CD14-positive monocyte (primary cell): ENCODE measurements at regions not wholly inside any gene's neighbourhood (a gene's known extent, or its start where the extent isn't known, plus 50 kb on each side); places are given as distances from the start of the nearest gene placed in this dataset.

Experiments used
- DNase-seq, 3 donors: peaks; one replicate each; pipeline ENCODE4 v3.0.0-alpha.2; 2011 to 2022
- H2AFZ ChIP-seq: 2 replicates; pipeline ENCODE4 v1.6.0; 2012; ENCODE audit warnings: mild to moderate bottlenecking, low read depth, low read length, inconsistent platforms; ENCODE audit not compliant: insufficient read depth, poor library complexity, severe bottlenecking
- H3K27ac ChIP-seq, 2 donors: 1 replicate in 1 of 2; 2 replicates in 1 of 2; pipeline ENCODE4 v1.5.1; 2012 to 2013; ENCODE audit warnings: low read length in 2 of 2, control low read depth in 1 of 2, inconsistent platforms in 1 of 2, low read depth in 1 of 2, mild to moderate bottlenecking in 1 of 2
- H3K27me3 ChIP-seq, 2 donors: one replicate each; pipeline versions ENCODE4 v1.6.0 to v1.6.1; 2011 to 2013; ENCODE audit warnings: low read length in 2 of 2; ENCODE audit not compliant: control insufficient read depth in 2 of 2, insufficient read depth in 2 of 2
- H3K36me3 ChIP-seq, 2 donors: replicated peaks in 1 of 2; 1 replicate in 1 of 2; 2 replicates in 1 of 2; pipeline versions ENCODE4 v1.5.1 to v1.6.1; 2012 to 2013; ENCODE audit warnings: low read length in 2 of 2, control low read depth in 1 of 2, inconsistent platforms in 1 of 2, mild to moderate bottlenecking in 1 of 2; ENCODE audit not compliant: insufficient read depth in 2 of 2, control insufficient read depth in 1 of 2
- H3K4me1 ChIP-seq, 2 donors: 1 replicate in 1 of 2; 2 replicates in 1 of 2; pipeline versions ENCODE4 v1.5.1 to v1.6.1; 2012 to 2013; ENCODE audit warnings: low read length in 2 of 2, control low read depth in 1 of 2, inconsistent platforms in 1 of 2, mild to moderate bottlenecking in 1 of 2, moderate library complexity in 1 of 2; ENCODE audit not compliant: insufficient read depth in 2 of 2, control insufficient read depth in 1 of 2
- H3K4me2 ChIP-seq: replicated peaks from 2 replicates; pipeline ENCODE3; 2012; ENCODE audit warnings: low read length, moderate library complexity, mild to moderate bottlenecking; ENCODE audit not compliant: poor library complexity, severe bottlenecking; ENCODE audit errors: extremely low read depth
- H3K4me3 ChIP-seq, 3 experiments: fragments of 200-600 bp in 1 of 3; sonication (generic) in 1 of 3; replicated peaks in 1 of 3; 1 replicate in 2 of 3; 2 replicates in 1 of 3; pipeline ENCODE4 v1.5.1; 2011 to 2013; ENCODE audit warnings: low read length in 3 of 3, mild to moderate bottlenecking in 3 of 3, control low read depth in 2 of 3, low read depth in 2 of 3, inconsistent platforms in 1 of 3, moderate library complexity in 1 of 3
- H3K79me2 ChIP-seq: 2 replicates; pipeline ENCODE4 v1.6.0; 2012; ENCODE audit warnings: mild to moderate bottlenecking, control low read depth, inconsistent platforms, low read length, moderate library complexity; ENCODE audit not compliant: insufficient read depth
- H3K9ac ChIP-seq: 2 replicates; pipeline ENCODE4 v1.6.0; 2017; ENCODE audit warnings: low read length, mild to moderate bottlenecking; ENCODE audit not compliant: insufficient read depth, poor library complexity, severe bottlenecking
- H3K9me3 ChIP-seq, 2 donors: replicated peaks in 1 of 2; 1 replicate in 1 of 2; 2 replicates in 1 of 2; pipeline versions ENCODE4 v1.5.1 to v1.6.1; 2012 to 2013; ENCODE audit warnings: low read length in 2 of 2, control low read depth in 1 of 2; ENCODE audit not compliant: control insufficient read depth in 1 of 2, insufficient read depth in 1 of 2
- H4K20me1 ChIP-seq: 2 replicates; pipeline ENCODE4 v1.6.0; 2012; ENCODE audit warnings: mild to moderate bottlenecking, low read length, control low read depth, moderate library complexity; ENCODE audit not compliant: insufficient read depth
- H3K27ac Mint-ChIP-seq, 7 donors: one replicate each; pipeline ENCODE4 v1.8.0; 2020; ENCODE audit warnings: mild to moderate bottlenecking in 7 of 7, mixed read lengths in 7 of 7, moderate library complexity in 6 of 7, inconsistent platforms in 2 of 7
- H3K27me3 Mint-ChIP-seq, 3 donors: one replicate each; pipeline ENCODE4 v1.8.0; 2021 to 2022; ENCODE audit warnings: low read depth in 3 of 3, mild to moderate bottlenecking in 3 of 3, mixed read lengths in 3 of 3, moderate library complexity in 3 of 3, inconsistent platforms in 1 of 3
- H3K36me3 Mint-ChIP-seq, 2 donors: one replicate each; pipeline ENCODE4 v1.8.0; 2020; ENCODE audit warnings: mixed read lengths in 2 of 2, inconsistent platforms in 1 of 2, mild to moderate bottlenecking in 1 of 2
- H3K4me1 Mint-ChIP-seq: one replicate; pipeline ENCODE4 v1.8.0; 2020; ENCODE audit warnings: mild to moderate bottlenecking, mixed read lengths
- H3K4me3 Mint-ChIP-seq, 2 donors: one replicate each; pipeline ENCODE4 v1.8.0; 2020; ENCODE audit warnings: mild to moderate bottlenecking in 2 of 2, mixed read lengths in 2 of 2, moderate library complexity in 1 of 2
- H3K9me3 Mint-ChIP-seq, 7 donors: one replicate each; pipeline ENCODE4 v1.8.0; 2020 to 2022; ENCODE audit warnings: mixed read lengths in 7 of 7, mild to moderate bottlenecking in 6 of 7, moderate library complexity in 6 of 7, inconsistent platforms in 2 of 7
- WGBS: methylation state at CpG from one replicate; pipeline ENCODE4 v1.1.5; 2013; ENCODE audit warnings: missing lambda C conversion rate; ENCODE audit not compliant: insufficient coverage; 5-methylcytosine and 5-hydroxymethylcytosine counted together
- intact Hi-C, 2 donors: fragments of 100-400 bp; cut with micrococcal nuclease; formaldehyde crosslinking; loops; one replicate each; pipeline versions ENCODE4 v1.15.0 to v1.15.1; 2023
- TF ChIP-seq, protein P1 (sequence below): fragments of 200-600 bp; IDR thresholded peaks from one replicate; pipeline ENCODE4 v1.8.0; 2022; ENCODE audit warnings: antibody characterized with exemption, mild to moderate bottlenecking

DNA sequence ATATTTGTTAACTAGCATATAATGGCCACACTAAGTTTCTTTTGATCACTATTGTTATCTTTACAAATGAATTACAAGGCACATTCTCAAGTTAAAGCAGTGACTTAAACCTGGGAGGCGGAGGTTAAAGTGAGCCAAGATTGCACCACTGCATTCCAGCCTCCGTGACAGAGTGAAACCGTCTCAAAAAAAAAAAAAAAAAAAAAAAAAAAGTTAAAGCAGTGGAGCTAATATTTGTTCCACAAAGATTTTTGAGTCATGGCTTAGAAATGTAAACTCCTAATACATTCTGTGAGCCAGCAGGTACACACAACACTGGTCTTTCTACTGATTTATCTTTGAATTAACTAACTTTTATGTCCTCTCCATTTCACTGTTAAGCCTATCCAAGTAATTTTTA, 221.7 kb upstream of the HTR1E start:
- H3K4me3 ChIP-seq = no peak overlapping the region
- Mint-ChIP-seq H3K27ac (no peak overlapping the region), H3K4me3 (no peak overlapping the region), H3K4me1 (no peaks in the 10 kb centered on the region), H3K36me3 (no peaks in the 10 kb centered on the region), H3K27me3 (peaks cover 0 to 1% (median 0%) of the 10 kb centered on the region in 3 donors), H3K9me3 (peaks cover 0 to 16% (median 0%) of the 10 kb centered on the region in 7 donors)
- intact Hi-C loops = no loop called here
- H3K27me3 ChIP-seq = no peaks in the 10 kb centered on the region
- no peak overlapping the region for H3K4me2 ChIP-seq
- no peak overlapping the region for H2AFZ ChIP-seq
- H3K27ac ChIP-seq = no peak overlapping the region
- 100% methylated on average over 2 of the region's 3 CpGs for WGBS
- TF ChIP-seq, protein P1, sequence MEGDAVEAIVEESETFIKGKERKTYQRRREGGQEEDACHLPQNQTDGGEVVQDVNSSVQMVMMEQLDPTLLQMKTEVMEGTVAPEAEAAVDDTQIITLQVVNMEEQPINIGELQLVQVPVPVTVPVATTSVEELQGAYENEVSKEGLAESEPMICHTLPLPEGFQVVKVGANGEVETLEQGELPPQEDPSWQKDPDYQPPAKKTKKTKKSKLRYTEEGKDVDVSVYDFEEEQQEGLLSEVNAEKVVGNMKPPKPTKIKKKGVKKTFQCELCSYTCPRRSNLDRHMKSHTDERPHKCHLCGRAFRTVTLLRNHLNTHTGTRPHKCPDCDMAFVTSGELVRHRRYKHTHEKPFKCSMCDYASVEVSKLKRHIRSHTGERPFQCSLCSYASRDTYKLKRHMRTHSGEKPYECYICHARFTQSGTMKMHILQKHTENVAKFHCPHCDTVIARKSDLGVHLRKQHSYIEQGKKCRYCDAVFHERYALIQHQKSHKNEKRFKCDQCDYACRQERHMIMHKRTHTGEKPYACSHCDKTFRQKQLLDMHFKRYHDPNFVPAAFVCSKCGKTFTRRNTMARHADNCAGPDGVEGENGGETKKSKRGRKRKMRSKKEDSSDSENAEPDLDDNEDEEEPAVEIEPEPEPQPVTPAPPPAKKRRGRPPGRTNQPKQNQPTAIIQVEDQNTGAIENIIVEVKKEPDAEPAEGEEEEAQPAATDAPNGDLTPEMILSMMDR = no peak
- H3K9ac ChIP-seq = no peak overlapping the region
- H3K79me2 ChIP-seq = no peaks in the 10 kb centered on the region
- no peaks in the 10 kb centered on the region for H4K20me1 ChIP-seq
- no peaks in the 10 kb centered on the region for H3K36me3 ChIP-seq
- no peak for DNase-seq
- H3K9me3 ChIP-seq = peaks cover 0 to 10% of the 10 kb centered on the region in 2 donors
- no peaks in the 10 kb centered on the region for H3K4me1 ChIP-seq

DNA sequence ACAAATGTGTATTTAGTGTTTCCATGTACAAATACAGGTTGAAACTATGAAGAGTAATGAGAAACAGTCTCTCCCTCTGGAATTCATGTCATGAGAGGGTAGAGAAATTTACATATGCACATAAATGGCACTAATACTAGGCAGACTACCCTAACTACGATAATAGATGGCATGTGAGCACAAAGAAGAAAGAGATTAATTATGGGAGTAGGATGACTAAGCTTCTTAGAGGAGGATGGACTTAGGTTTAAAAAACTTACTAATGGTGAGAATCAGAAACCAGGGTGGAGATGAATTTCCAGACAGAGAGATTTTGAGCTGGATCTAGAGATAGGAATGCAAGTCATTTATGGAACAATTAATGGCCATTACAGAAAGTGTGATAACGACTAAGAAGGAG, 225.3 kb upstream of the HTR1E start:
- Histone ChIP-seq H4K20me1 (no peaks in the 10 kb centered on the region), H3K9ac (no peak overlapping the region), H3K27me3 (no peaks in the 10 kb centered on the region), H3K4me3 (no peak overlapping the region), H2AFZ (no peak overlapping the region), H3K79me2 (no peaks in the 10 kb centered on the region), H3K4me1 (no peaks in the 10 kb centered on the region), H3K27ac (no peak overlapping the region), H3K4me2 (no peak overlapping the region), H3K9me3 (no peaks in the 10 kb centered on the region), H3K36me3 (no peaks in the 10 kb centered on the region)
- DNase-seq = no peak
- Mint-ChIP-seq H3K36me3 (no peaks in the 10 kb centered on the region), H3K27me3 (peaks cover 0 to 1% (median 0%) of the 10 kb centered on the region in 3 donors), H3K9me3 (peaks cover 0 to 6% (median 1%) of the 10 kb centered on the region in 7 donors), H3K4me1 (no peaks in the 10 kb centered on the region), H3K27ac (no peak overlapping the region), H3K4me3 (no peak overlapping the region)
- TF ChIP-seq, protein P1 = no peak
- WGBS = 0% methylated on average over 1 of the region's 2 CpGs
- intact Hi-C loops = no loop called here
